NCI-H1048 (cell line): ENCODE measurements at regions not wholly inside any gene's neighbourhood (a gene's known extent, or its start where the extent isn't known, plus 50 kb on each side); places are given as distances from the start of the nearest gene placed in this dataset.
"Not testable (repeated sequence)": the region's sequence is repeated elsewhere in the genome, so short reads cannot be mapped to it uniquely, and the experiment has no call there.

Experiments used
- DNase-seq: peaks from one replicate; lab custom pipeline; 2025; lab: John Stamatoyannopoulos, UW

- DNase-seq: no peak
These were observed 175.1 kb upstream of the S1PR3 start for GRCh38 chr9:88816141-88816540.

GRCh38 chr9:88816591-88816990 lies 174.7 kb upstream of the S1PR3 start:
- no peak for DNase-seq

- no peak for DNase-seq
These were observed 173.6 kb upstream of the S1PR3 start for GRCh38 chr9:88817628-88818027.

- no peak for DNase-seq
These were observed 172.6 kb upstream of the S1PR3 start for GRCh38 chr9:88818495-88819201.

- no peak for DNase-seq
These were observed 171.8 kb upstream of the S1PR3 start for GRCh38 chr9:88819476-88819875.

- DNase-seq: no peak
These were observed 171.2 kb upstream of the S1PR3 start for GRCh38 chr9:88820055-88820454.

- no peak for DNase-seq
These were observed 170.1 kb upstream of the S1PR3 start for GRCh38 chr9:88821033-88821745.

GRCh38 chr9:88821746-88822106 lies 169.5 kb upstream of the S1PR3 start:
- DNase-seq: no peak

- no peak for DNase-seq
These were observed 166.6 kb upstream of the S1PR3 start for GRCh38 chr9:88824711-88825110.

GRCh38 chr9:88826181-88826580 lies 165.1 kb upstream of the S1PR3 start:
- no peak for DNase-seq

- no peak for DNase-seq
These were observed 164.5 kb upstream of the S1PR3 start for GRCh38 chr9:88826771-88827181.

GRCh38 chr9:88828018-88828417 lies 163.2 kb upstream of the S1PR3 start:
- no peak for DNase-seq

GRCh38 chr9:88828492-88828974 lies 162.7 kb upstream of the S1PR3 start:
- no peak for DNase-seq

GRCh38 chr9:88829276-88829675 lies 162.0 kb upstream of the S1PR3 start:
- DNase-seq: no peak

GRCh38 chr9:88831713-88832407 lies 159.4 kb upstream of the S1PR3 start:
- DNase-seq: no peak

- DNase-seq: no peak
These were observed 157.3 kb upstream of the S1PR3 start for GRCh38 chr9:88833946-88834345.

GRCh38 chr9:88835038-88835466 lies 156.2 kb upstream of the S1PR3 start:
- DNase-seq: no peak

- DNase-seq: no peak
These were observed 155.5 kb upstream of the S1PR3 start for GRCh38 chr9:88835772-88836171.

- DNase-seq: no peak
These were observed 153.5 kb upstream of the S1PR3 start for GRCh38 chr9:88837731-88838130.

- DNase-seq: not testable (repeated sequence)
These were observed 141.4 kb upstream of the S1PR3 start for GRCh38 chr9:88849878-88850277.

GRCh38 chr9:88852794-88853193 lies 138.5 kb upstream of the S1PR3 start:
- DNase-seq: no peak

GRCh38 chr9:88870627-88871026 lies 120.6 kb upstream of the S1PR3 start:
- DNase-seq: no peak

GRCh38 chr9:88871669-88872068 lies 119.6 kb upstream of the S1PR3 start:
- no peak for DNase-seq
